ENCODE measurements at regions not wholly inside any gene's neighbourhood (a gene's known extent, or its start where the extent isn't known, plus 50 kb on each side); places are given as distances from the start of the nearest gene placed in this dataset.

DNA sequence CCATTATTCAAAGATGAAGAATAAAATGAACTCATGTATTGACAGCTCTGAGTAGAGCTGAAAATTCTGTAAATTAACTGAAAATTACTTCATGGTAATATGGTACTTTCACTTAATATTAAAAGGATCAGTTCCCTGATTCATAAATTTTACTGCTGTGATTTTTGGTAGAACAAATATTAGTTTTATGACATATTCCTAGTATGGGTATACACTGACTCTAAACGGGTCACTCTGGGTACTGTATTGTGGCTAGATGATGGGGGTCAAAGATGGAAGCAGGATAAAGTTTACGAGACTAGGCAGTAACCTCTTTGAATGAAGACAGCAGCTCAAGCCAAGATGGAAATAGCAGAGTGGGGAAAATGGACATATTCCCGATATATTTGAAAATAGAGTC lies 135.5 kb downstream of the NUAK1 start:
- in situ Hi-C loops (cut with MboI; ENCODE audit: low pct_unique_long_range_greater_than_20kb, low sequenced_read_pairs, unreplicated experiment) = no loop called here
- no peak for DNase-seq (ENCODE audit: low spot score)
- TF ChIP-seq, protein P1, sequence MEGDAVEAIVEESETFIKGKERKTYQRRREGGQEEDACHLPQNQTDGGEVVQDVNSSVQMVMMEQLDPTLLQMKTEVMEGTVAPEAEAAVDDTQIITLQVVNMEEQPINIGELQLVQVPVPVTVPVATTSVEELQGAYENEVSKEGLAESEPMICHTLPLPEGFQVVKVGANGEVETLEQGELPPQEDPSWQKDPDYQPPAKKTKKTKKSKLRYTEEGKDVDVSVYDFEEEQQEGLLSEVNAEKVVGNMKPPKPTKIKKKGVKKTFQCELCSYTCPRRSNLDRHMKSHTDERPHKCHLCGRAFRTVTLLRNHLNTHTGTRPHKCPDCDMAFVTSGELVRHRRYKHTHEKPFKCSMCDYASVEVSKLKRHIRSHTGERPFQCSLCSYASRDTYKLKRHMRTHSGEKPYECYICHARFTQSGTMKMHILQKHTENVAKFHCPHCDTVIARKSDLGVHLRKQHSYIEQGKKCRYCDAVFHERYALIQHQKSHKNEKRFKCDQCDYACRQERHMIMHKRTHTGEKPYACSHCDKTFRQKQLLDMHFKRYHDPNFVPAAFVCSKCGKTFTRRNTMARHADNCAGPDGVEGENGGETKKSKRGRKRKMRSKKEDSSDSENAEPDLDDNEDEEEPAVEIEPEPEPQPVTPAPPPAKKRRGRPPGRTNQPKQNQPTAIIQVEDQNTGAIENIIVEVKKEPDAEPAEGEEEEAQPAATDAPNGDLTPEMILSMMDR (IDR thresholded peaks at IDR 0.05; ENCODE audit: extremely low read depth, insufficient read depth, missing control alignments) = no peak

DNA sequence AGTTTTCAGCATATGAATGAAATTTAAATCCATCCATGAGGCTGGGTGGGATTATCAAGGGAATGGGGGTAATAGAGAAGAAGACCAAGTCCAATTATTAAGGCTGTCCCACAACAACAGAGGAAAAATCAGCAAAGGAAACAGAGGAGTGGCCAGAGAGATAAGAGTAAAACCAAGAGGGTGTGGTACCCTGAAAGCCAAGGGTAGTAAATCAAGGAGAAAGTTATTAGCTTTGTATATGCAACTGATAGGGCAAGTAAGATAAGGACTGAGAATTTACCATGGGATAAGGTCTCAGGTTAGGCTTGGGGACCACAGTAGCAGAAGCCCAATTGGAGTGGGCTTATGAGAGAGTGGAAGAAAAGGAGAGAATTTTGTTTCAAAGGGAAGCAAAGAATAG lies 134.5 kb downstream of the NUAK1 start:
- in situ Hi-C loops (cut with MboI; ENCODE audit: low pct_unique_long_range_greater_than_20kb, low sequenced_read_pairs, unreplicated experiment) = no loop called here
- DNase-seq (ENCODE audit: low spot score) = no peak
- TF ChIP-seq, protein P1 (IDR thresholded peaks at IDR 0.05; ENCODE audit: extremely low read depth, insufficient read depth, missing control alignments) = no peak

DNA sequence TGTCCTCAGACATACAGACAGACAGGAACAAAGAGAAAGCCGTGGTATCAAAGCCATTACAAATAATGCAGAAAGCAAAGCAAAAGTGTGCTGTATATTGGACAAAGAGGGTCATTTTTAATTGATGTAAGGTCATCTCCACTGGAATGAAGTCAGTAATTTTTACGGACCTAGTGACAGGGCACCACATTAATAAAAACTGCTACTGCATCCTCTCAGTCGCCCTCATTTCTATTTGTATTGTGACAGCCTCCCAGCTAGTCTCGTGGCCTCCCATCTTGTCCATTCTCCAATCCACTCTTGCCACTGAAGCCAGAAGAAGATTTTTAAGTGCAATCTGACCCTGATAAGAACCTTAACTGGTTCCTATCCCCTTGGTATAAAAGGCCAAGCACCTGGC lies 132.4 kb downstream of the NUAK1 start:
- TF ChIP-seq, protein P1 (IDR thresholded peaks at IDR 0.05; ENCODE audit: extremely low read depth, insufficient read depth, missing control alignments) = no peak
- in situ Hi-C loops (cut with MboI; ENCODE audit: low pct_unique_long_range_greater_than_20kb, low sequenced_read_pairs, unreplicated experiment) = no loop called here
- DNase-seq (ENCODE audit: low spot score) = no peak

DNA sequence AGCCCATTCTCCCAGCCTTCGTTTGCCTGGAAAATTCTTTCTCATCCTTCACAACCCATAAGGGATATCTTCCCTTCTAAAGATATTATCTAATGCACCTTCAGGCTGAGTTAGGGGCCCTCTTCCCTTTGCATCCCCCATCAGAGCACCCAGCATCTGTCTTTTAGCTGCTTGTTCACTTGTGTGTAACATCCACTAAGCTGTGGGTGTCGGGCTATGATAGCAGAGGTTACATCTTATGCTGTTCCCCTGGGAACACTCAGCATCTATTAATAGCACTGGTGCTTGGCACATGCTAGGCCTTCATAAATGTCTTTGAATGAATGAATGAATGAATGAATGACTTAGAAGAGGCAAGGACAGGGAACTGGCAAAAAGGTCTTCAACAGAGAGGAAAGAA lies 131.8 kb downstream of the NUAK1 start:
- TF ChIP-seq, protein P1 (IDR thresholded peaks at IDR 0.05; ENCODE audit: extremely low read depth, insufficient read depth, missing control alignments) = no peak
- no peak for DNase-seq (ENCODE audit: low spot score)
- in situ Hi-C loops (cut with MboI; ENCODE audit: low pct_unique_long_range_greater_than_20kb, low sequenced_read_pairs, unreplicated experiment) = no loop called here

DNA sequence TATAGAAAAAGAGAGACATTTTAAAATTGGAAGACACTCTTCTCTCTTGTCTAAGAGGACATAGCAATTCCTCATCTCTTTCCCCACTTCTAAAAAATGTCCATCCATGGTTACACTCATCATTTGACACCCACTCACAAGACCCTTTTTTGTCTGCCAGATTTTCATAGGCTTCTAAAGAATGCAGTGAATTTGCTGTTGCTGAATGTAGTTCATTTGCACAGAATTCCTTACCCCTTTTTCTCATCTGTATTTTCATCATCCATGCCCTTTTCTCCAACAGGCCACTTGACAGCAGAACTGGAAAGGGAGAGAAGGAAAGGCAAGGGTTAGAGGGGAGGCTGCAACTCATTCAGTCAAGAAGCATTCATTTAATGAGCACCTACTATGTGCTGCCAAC lies 128.0 kb downstream of the NUAK1 start:
- no peak for DNase-seq (ENCODE audit: low spot score)
- TF ChIP-seq, protein P1 (IDR thresholded peaks at IDR 0.05; ENCODE audit: extremely low read depth, insufficient read depth, missing control alignments) = no peak
- in situ Hi-C loops (cut with MboI; ENCODE audit: low pct_unique_long_range_greater_than_20kb, low sequenced_read_pairs, unreplicated experiment) = no loop called here

Measured in GM13977 (cell line).